ENCODE measurements at regions not wholly inside any gene's neighbourhood (a gene's known extent, or its start where the extent isn't known, plus 50 kb on each side); places are given as distances from the start of the nearest gene placed in this dataset.

DNA sequence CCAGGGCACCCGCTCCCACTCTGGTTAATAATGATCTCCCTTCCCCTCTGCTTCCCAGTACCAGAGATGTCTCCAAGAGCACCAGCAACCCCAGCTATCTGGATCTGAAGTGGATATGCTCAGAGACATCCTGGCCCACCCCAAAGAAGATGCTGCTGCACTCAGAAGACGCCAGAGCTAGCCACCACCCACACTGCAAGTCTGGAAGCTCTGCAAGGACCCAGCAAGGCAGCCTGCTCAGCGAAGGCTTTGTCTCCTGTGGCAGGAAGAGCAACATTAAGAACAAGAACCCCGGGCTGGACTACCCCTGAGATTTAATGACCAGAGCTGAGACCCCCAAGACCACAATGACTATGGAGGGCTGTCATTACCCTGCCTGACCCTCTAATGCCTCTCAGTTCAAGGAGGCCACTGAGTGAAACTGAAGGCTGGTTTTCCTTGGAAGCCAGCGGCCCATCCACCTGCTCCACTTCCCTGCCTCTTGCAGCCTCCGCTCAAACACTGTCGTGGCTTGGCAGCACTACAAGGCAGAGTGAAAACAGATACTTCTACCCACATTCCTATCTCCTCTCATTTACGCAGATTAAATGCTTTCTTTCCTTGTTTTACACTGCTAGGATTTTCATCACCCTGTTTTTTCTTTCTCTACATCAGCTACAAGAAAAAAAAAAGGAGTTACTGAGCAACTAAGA is 202.2 kb downstream of the SNX10 start:
- Histone ChIP-seq H3K4me3 (no peak overlapping the region), H3K27me3 (replicated peaks in 1 of 2; ENCODE audit: control insufficient read depth in 2 of 2, insufficient read depth in 2 of 2, low read length in 1 of 2) (no peaks in the 10 kb centered on the region; a peak in 3 of 4 replicates), H3K4me2 (ENCODE audit: control insufficient read depth, insufficient read depth) (no peak overlapping the region), H4K20me1 (ENCODE audit: control insufficient read depth, insufficient read depth) (no peaks in the 10 kb centered on the region), H3K4me1 (ENCODE audit: control insufficient read depth, insufficient read depth, low read length) (no peaks in the 10 kb centered on the region), H3K27ac (ENCODE audit: control insufficient read depth, insufficient read depth) (no peak overlapping the region), H3K36me3 (ENCODE audit: control insufficient read depth in 2 of 2, insufficient read depth in 2 of 2, low read length in 1 of 2) (no peaks in the 10 kb centered on the region), H2AFZ (ENCODE audit: control insufficient read depth, low read depth, low read length) (no peak overlapping the region), H3K9ac (ENCODE audit: control insufficient read depth, insufficient read depth, low read length) (no peak overlapping the region), H3K79me2 (ENCODE audit: control insufficient read depth, insufficient read depth, low read length) (no peaks in the 10 kb centered on the region), H3K9me3 (replicated peaks; ENCODE audit: control insufficient read depth, insufficient read depth, low read length) (no peaks in the 10 kb centered on the region)
- no peak for ATAC-seq
- TF ChIP-seq ZNF274 (IDR thresholded peaks at IDR 0.05; ENCODE audit: insufficient read depth, insufficient read length): no peak
- TF ChIP-seq HDAC2 (IDR thresholded peaks at IDR 0.05): no peak
- no peak for TF ChIP-seq FOS (IDR thresholded peaks at IDR 0.05; ENCODE audit: borderline replicate concordance, extremely low read depth, insufficient read length)
- no peak for TF ChIP-seq HCFC1 (IDR thresholded peaks at IDR 0.05; ENCODE audit: low read length)
- TF ChIP-seq, protein P1, sequence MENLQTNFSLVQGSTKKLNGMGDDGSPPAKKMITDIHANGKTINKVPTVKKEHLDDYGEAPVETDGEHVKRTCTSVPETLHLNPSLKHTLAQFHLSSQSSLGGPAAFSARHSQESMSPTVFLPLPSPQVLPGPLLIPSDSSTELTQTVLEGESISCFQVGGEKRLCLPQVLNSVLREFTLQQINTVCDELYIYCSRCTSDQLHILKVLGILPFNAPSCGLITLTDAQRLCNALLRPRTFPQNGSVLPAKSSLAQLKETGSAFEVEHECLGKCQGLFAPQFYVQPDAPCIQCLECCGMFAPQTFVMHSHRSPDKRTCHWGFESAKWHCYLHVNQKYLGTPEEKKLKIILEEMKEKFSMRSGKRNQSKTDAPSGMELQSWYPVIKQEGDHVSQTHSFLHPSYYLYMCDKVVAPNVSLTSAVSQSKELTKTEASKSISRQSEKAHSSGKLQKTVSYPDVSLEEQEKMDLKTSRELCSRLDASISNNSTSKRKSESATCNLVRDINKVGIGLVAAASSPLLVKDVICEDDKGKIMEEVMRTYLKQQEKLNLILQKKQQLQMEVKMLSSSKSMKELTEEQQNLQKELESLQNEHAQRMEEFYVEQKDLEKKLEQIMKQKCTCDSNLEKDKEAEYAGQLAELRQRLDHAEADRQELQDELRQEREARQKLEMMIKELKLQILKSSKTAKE (IDR thresholded peaks at IDR 0.05; ENCODE audit: low read depth, poor library complexity, severe bottlenecking): no peak
- no peak for TF ChIP-seq NFYB (IDR thresholded peaks at IDR 0.05; ENCODE audit: insufficient read depth, low read depth, low read length)
- TF ChIP-seq TCF7 (IDR thresholded peaks at IDR 0.05; ENCODE audit: borderline replicate concordance): no peak
- ChIA-PET CTCF (interaction anchor here (0.6 to 2.7 kb wide), 4 partner anchors 17 to 656 kb away, joined by 3 to 11 read pairs (median 4); no protein-coding TSS in a partner anchor), POLR2A (no interaction called here), SMC1A (ENCODE audit: uncharacterized antibody, unreplicated experiment) (interaction anchor here (2.3 kb wide), 1 partner anchor 10 kb away, joined by 6 read pairs; no protein-coding TSS in a partner anchor), RAD21 (ENCODE audit: unreplicated experiment) (no interaction called here)
- BruUV-seq (replicated peaks): no TSS peak
- no peak for DNase-seq (ENCODE audit: low read depth, low spot score)
- WGBS (ENCODE audit: insufficient coverage, insufficient replicate concordance, low lambda C conversion rate, missing lambda C conversion rate): 33% methylated on average over 8 of the region's 8 CpGs
- in situ Hi-C loops (cut with MboI): no loop called here
- no peak for FAIRE-seq
- intact Hi-C loops (cut with micrococcal nuclease; ENCODE audit: unreplicated experiment): no loop called here

Measured in GM12878 (cell line).